Fibroblast of the aortic adventitia (primary cell): ENCODE measurements at regions not wholly inside any gene's neighbourhood (a gene's known extent, or its start where the extent isn't known, plus 50 kb on each side); places are given as distances from the start of the nearest gene placed in this dataset. TPM values are rescaled to one million over a fixed set of nuclear protein-coding genes. Genes with fewer than 3 reads are reported as not detected.

Experiments used
- DNase-seq: peaks from one replicate; pipeline ENCODE4 v3.0.0-alpha.2; 2010; ENCODE audit warnings: low read depth
- H3K4me3 ChIP-seq: 2 replicates; pipeline ENCODE4 v1.5.1; 2011; ENCODE audit warnings: low read depth, mild to moderate bottlenecking, control low read depth, low read length, moderate library complexity
- small RNA-seq: library from RNA; depleted of rRNA; stranded (forward); fragments of <200 nt; gene quantifications from one replicate; pipeline ENCODE3, GENCODE V24; 2012
- TF ChIP-seq, protein P1 (sequence below): IDR thresholded peaks from 2 replicates; pipeline ENCODE4 v1.5.1; 2011; ENCODE audit warnings: mild to moderate bottlenecking, low read length, control low read depth, inconsistent platforms; ENCODE audit not compliant: insufficient read depth

DNA sequence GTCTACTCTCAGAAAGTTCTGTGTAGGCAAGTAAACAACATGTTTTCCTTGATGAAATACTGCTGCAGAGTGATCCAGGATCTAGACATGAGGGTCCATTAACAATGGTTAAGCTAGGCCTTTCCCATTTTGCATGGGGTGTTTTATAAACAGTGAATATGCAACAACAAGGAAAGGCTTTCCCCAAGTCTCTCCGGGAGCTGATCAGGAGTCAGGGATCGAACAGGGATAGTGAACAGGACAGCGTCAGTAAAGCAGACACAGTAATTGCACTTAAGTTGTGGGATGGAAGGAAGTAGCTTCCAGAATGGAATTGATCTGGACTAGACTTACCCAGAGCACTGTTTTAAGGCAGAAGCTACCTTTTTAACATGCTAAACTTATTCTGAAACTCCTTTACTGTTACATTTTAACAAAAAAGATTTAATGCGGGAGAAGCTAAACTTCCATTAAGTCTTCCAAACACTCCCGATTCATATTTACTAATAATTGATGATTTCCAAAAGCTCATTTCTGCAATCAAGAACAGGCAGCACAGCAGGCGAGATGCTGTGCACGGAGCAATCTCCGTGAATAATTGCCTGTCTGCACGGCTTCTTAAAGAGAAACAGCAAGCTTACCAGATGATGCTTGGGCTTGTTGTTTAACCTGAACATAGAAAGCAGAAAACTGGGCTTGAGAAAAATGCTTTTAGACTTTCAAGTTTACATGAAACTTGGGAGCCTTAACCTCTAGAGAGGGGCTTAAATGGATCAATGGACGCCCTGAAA is 50.3 kb upstream of the DOCK1 start:
- no peak overlapping the region for H3K4me3 ChIP-seq
- TF ChIP-seq, protein P1, sequence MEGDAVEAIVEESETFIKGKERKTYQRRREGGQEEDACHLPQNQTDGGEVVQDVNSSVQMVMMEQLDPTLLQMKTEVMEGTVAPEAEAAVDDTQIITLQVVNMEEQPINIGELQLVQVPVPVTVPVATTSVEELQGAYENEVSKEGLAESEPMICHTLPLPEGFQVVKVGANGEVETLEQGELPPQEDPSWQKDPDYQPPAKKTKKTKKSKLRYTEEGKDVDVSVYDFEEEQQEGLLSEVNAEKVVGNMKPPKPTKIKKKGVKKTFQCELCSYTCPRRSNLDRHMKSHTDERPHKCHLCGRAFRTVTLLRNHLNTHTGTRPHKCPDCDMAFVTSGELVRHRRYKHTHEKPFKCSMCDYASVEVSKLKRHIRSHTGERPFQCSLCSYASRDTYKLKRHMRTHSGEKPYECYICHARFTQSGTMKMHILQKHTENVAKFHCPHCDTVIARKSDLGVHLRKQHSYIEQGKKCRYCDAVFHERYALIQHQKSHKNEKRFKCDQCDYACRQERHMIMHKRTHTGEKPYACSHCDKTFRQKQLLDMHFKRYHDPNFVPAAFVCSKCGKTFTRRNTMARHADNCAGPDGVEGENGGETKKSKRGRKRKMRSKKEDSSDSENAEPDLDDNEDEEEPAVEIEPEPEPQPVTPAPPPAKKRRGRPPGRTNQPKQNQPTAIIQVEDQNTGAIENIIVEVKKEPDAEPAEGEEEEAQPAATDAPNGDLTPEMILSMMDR = no peak
- DNase-seq = no peak

Small RNA genes in the stretch of these regions (small RNA-seq; reads per million reads assigned to genes)
- gene RF00271 = not detected
